ENCODE measurements at regions not wholly inside any gene's neighbourhood (a gene's known extent, or its start where the extent isn't known, plus 50 kb on each side); places are given as distances from the start of the nearest gene placed in this dataset.

GRCh38 chr10:93148476-93148875 lies 74.8 kb downstream of the CYP26A1 start:
- TF ChIP-seq CTCF (IDR thresholded peaks at IDR 0.05 in 2 of 3, conservative IDR thresholded peaks at IDR 0.05 in 1 of 3; ENCODE audit: borderline replicate concordance in 1 of 3, insufficient read depth in 1 of 3, low read depth in 2 of 3, low read length in 2 of 3) (no peak), EZH2phosphoT487 (IDR thresholded peaks at IDR 0.05; ENCODE audit: borderline replicate concordance) (no peak), MAX (IDR thresholded peaks at IDR 0.05) (no peak), EZH2 (IDR thresholded peaks at IDR 0.05) (no peak), POLR2A (IDR thresholded peaks at IDR 0.05; ENCODE audit: borderline replicate concordance, extremely low read depth, insufficient read depth, insufficient read length) (no peak), EGR1 (IDR thresholded peaks at IDR 0.05; ENCODE audit: low read depth) (no peak)

Measured in HCT116 (cell line).